Ramos (cell line): ENCODE measurements at regions not wholly inside any gene's neighbourhood (a gene's known extent, or its start where the extent isn't known, plus 50 kb on each side); places are given as distances from the start of the nearest gene placed in this dataset.

Experiments
- in situ Hi-C: fragments of 300-500 bp; cut with MboI; formaldehyde crosslinking; loops from one replicate; pipeline ENCODE4 v1.14.3; 2022; ENCODE audit warnings: low sequenced_read_pairs; ENCODE audit not compliant: unreplicated experiment

DNA sequence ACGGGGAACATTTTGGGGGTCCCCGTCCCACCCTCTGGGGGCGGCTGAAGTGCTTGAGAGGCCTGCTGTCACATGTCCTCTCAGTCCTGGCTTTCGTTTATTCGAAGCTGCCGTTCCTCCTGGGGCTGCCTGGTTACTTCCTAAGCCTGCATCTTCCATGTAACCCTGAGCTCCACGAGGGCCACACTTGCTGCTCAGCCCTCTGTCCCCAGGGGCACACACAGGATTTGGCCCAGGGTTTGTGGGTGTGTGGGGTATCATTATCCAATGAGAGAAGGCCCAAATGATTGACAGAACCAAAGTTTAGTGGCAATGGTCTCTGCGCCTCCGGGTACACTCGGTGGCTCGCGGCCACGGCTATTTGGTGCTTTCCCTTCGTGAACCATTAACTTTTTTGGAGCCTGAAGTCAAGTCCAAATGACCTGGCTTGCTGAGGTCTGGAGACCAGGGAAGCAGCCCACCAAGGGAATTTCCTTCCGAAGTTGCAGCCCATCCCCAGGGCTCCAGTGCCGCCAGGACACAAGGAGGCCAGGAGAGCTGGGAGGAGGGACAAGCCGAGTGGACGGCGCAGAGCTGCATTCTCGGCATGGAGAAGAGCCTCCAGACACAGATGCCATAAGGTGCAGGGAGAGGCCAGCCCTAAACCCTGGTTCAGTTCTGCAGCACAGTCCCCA is 131.4 kb upstream of the FOXF1 start:
- in situ Hi-C loops = no loop called here

DNA sequence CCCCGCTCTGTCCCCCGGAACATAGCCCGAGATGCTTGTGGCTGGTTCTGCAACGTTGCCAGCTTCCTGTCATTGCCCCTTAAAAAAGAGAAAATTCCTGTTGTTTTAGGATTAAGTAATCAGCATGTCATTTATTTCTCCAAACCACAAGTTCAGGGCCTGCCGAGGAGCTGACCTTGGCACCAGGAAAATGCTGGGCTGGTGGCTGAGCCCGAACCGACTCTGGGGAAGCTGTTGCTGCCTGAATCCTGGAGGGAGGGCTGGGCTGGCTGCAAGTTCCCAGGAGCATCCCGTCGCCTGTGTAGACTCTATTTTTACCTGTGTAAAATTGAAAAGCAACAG is 130.9 kb upstream of the FOXF1 start:
- in situ Hi-C loops = no loop called here

DNA sequence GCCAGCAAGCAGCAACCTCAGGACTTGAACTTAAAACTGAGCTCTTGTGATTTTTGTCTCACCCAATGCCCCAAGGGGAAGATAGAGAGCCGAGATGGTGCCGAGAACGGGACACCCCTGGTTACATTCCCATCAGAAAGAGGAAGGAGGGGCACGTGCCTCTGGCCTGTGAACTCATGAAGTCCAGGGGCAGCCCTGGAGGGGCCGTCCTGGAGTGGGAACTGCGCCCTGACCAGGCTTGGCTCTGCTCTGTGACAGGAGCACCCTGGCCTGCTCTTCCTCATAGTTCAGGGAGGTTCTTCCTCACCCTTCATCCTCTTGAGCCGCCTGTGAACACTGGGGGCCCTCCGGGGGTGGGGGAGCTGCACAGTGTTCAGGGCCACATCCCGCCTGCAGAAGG is 130.3 kb upstream of the FOXF1 start:
- in situ Hi-C loops = no loop called here

DNA sequence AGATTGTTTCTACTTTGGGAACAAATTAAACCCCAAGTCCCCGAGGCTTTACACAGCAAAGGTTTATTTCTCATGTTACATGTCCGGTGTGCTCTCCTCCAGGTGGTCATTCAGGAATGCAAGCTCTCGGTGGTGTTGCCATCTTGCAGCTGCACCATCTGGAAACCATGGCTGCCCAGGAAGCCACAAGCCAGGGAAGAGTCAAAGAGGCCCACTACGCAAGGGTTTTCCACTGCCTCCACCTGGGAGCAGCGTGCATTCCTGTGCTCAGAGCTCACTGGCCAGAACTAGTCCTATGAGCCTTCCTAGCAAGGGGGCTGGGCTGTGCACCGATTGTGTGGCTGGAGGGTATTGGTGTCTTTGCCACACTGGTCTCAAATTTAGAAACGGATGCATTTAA is 128.8 kb upstream of the FOXF1 start:
- in situ Hi-C loops = no loop called here

DNA sequence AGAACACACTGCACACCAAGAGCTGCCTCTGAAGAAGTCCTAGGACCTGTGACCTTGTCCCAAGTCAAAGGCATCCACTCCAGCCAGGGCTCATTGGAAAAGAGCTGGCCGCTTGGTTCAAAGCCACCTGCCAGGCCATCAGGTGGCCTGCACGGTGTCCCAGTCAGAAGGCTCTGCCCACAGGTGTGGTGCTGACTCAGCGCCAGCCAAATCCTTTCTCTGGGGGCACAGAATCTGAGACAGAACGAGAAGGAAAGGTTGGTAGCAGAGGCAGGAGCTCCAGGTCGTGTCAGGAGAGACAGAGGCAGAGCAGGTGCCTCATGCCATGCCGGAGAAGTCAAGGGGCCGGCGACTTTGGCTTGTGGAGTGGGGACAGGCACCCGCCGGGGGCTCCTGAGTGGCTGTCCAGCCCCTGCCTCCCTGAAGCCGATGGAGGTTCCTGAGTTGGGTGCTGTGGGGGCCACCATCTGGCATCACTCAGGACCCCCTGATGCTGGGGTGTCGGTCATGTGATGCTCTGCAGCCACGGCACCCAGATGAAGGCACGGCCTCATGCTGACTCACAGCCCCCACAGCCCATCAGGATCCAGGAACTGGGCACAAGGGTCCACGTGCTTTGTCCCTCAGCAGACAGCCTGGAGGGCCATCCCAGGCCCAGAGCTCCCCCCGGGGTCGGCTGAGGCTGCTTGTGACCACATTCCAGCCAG is 128.1 kb upstream of the FOXF1 start:
- in situ Hi-C loops = no loop called here

DNA sequence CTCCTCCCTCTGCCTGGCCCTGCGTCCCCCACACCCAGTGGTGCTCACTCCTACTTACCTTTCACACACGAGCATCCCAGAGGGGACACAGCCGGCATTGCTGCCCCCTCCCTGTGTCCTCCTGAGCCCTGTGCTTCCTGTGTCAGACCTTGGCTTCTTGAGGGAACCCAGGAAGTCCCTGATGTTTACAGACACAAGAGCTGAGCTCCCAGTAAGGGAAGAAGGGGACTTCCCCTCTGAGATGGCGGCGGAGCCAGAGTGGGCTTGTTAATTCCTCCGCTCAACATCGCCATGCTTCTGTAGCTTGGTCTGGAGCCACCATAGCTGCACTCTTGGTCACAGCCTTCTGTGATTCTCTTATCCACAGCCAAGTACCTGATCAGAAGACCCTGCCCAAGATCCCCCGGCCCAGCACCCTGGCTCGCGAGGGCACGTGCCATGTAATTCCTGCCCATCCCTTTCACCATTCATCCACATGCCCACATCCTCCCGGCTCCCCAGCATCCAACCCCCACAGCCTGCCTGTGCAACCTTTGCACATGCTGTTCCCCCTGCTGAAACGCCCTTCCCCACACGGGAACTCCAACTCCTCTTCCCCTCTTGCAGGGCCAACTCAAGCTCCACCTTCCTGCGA is 127.4 kb upstream of the FOXF1 start:
- in situ Hi-C loops = no loop called here

DNA sequence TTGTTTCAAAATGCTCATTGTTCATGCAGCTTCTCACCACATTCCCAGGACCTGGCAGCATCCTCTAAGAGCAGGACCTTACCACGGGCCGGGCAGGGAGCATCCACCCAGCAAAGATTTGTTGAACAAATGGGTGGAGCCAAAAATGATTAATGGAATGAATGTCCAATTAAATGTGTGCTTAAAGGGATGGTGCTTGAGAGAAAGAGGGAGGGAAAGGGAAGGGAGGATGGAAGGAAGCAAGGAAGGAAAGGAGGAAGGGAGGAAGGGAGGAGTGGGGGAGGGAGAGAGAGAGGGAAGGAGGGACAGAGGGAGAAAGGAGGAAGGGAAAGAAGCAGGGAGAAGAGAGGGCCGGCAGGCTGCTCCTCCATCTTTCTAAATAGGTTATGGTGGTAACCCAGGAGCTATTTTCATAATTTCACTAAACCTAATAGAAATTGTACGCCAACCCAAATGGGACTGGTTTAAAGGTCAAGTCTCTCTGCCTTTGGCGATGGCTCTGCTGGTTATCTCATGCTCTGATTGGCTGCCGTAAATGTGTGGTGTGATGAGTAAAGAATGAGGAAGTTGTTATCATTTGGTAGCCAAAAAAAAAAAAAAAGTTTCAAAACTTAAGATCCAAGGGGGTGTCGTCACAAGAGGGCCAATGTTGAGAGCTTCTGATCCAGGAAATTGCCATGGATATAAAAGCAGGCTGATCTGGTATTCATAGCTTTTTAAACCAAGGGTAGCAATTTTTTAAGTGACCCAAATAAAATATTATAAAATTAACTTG is 126.7 kb upstream of the FOXF1 start:
- in situ Hi-C loops = no loop called here

DNA sequence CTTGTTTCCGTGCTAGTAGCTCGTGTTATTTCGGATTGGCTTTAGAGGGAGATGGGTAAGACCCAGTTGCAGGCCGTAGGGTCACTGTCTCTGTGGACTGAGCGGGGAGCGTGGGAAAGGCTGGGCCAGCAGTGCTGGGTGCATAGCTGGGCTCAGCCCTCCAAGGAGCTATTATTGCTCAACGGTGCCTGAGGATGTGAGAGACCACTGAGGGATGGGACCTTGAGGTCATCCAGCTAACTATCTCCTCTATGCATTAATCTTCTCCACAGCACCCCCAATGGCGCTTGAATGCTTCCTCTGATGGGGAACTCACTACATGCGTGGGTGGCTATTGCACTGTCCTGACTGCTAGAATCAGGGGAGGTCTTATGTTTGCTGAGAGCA is 126.1 kb upstream of the FOXF1 start:
- in situ Hi-C loops = no loop called here

DNA sequence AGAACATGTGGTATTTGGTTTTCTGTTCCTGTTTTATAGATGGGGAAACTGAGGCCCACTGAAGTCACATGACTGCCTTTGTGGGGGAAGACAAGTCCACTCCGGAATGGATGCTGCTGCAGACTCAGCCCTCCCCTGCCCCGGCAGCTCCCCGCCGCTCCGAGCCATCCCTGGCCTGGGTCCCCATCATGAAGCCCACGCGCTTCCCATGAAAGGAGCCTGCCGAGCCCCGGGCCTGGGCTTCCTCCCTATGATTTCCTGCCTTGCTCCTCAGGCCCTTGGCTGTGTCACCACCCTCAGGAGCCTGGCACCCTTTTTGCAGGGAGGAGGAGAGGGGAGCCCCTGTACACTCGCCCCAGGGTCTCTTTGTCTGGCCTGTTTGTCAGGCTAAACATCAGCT is 125.3 kb upstream of the FOXF1 start:
- in situ Hi-C loops = no loop called here

DNA sequence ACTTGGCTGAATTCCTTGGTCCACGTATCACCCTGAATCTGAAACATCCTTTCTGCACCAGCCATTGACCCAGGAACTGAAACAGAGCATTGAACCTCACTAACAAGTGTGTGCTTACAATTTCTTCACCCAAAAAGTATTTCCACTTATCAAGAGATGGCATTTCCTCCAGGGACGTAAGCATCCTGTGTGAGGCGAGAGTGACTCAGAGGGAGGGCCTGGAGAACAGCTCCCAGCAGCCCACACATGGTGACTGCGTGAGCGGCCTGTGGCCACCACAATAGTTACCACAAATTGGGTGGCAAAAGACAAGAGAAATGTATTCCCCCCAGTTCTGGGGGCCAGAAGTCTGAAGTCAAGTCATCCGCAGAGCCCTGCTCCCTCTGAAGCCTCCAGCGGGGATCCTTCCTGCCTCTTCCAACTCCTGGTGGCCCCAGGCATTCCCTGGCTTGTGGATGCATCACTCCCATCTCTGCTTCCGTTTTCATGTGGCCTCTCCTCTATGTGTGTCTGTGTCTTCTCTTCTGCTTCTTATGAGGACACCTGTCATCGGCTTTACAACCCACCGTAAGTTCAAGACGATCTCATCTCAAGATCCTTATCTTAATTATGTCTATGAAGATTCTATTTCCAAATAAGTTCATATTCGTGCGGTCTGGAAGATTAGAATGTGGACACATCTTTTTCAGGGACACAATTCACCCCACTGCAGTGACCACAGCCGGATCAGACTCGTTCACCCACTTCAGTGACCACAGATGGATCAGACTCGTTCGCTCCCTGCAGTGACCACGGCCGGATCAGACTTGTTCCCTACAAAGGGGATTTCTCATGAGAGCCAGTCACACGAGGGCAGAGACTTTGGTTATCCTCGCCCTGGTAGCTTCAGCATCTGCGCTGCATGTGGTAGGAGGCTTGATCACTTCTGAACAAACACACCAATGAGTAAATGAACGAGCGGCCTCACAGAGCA is 122.6 kb upstream of the FOXF1 start:
- in situ Hi-C loops = no loop called here

DNA sequence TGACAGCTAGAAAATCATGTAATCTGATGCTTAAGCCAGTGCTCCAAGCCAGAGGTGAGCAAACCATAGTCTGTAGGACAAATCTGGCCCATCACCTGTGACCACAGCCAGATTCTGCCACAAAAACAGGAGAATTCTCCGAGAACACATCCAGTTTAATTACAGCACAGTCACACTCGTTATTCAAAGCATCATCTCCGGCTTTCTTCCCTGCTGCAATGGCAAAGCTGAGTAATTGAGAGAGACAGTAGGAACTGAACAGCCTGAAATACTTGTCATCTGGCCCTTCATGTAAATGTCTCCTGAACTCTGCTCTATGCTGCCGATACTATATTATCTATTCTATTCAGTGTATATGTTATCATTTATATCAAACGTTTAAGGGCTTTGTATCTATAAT is 121.4 kb upstream of the FOXF1 start:
- in situ Hi-C loops = no loop called here

DNA sequence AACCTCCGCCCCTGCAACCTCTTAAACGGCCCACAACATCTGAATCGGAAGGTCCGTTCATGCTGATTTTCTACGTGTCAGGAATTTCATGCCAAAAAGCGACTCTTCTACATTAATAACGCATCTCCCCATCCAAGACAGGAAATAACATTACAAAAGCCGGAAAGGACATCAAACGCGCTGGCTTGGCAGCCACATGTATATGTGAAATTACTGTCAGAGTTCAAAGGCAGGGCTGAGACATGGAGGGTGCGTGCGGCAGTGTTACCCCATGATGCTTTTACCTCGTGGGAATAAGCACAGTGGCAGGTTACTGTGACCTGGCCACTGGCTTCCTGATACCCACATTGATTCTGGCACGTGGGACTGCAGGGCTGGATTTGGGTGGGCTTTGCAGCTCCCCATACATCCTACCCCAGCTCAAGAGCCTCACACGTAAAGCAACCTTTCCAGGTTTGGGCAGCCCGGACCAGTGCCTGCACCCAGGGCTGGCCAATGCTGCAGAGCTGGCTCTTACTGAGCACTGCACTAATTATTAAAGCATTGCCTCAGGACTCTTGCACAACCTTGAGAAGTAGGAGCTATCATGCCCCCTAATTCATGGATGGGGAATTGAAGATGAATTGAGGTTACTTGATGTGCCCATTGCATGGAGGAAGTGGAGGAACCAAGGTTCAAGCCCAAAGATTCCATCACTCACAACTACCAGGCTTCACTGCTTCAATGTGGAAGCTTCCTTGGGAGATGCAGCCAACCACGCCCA is 120.6 kb upstream of the FOXF1 start:
- in situ Hi-C loops = no loop called here

DNA sequence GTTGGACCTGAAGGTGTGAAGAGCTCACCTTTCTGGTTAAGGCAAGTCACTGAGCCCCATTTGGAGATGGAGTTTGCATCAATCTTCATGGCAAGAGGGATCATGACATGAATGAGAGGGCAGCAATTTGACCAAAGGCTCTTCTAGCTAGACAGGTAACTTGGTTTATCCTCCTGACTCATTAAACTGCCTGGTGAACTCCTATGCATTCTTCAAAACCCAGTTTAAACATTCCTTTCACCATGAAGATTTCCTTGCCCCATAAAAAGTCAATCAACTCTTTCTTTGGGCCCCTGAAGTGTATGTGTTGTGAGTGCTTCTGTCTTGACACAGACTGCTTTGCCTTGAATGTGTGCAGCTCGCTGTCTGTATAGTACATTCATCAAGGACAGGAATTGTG is 120.0 kb upstream of the FOXF1 start:
- in situ Hi-C loops = no loop called here

DNA sequence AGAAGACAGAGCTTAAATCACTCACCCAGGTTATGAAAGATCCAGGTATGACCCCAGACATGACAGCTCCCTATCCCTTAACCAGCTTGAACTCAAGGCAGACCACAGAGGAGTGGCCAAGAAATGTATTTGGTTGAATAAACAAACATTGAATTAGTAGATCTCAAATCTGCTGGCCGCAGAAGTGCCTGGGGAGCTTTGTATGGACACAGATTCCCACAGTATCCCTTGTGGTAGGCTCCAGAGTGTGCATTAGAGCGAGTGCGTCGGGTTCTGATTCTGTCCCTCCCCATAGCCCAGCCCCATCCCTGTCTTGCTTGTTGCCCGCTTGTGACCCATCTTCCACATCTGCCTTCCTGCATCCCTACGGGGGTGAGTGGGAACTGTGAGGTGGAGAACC is 118.8 kb upstream of the FOXF1 start:
- in situ Hi-C loops = no loop called here

DNA sequence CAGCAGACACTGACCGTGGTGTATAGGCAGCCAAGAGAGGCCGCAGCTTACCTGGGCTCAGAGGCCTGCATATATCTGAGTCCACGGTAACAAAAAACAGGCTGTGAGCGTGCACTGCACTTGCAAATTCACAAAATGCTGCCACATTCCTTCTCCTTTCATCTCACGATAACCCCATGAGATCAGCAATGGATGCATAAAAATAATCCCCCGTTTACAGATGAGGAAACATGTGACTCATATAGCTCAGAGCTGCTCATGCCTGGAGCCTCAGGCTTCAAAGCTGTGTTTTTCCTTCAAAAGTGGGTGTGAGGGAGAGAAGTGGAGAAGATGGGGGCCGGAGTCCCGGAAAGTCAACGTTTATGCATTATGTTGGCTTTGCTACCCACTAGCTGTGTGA is 118.3 kb upstream of the FOXF1 start:
- in situ Hi-C loops = no loop called here

DNA sequence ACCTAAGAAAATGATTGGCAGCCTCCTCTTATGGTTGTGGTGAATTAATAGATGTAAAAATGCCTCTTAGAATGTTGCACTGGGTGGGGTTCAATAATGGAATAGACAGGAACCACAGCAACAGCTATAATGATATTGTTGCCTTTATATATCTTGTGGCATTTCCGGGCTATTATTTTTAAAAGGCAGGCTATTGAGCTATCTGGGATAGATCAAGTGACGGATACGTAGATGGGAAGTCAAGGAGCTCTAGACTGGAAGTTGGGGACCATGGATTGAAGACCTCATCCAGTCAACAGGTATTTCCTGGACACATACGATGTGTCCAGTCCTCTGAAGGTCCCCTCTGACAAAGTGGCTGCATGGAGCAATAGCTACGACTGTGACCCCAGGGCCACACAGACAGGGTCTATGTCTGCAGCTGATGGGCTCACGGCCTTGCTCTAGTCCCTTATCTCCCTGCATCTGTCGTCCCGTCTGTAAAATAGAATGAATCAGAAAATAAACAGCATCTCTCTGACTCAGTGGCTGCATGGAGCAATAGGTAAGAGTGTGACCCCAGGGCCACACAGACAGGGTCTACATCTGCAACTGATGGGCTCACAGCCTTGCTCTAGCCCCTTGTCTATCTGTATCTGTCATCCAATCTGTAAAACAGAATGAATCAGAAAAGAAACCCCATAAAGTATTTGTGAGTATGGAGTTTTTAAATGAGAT is 117.7 kb upstream of the FOXF1 start:
- in situ Hi-C loops = no loop called here

DNA sequence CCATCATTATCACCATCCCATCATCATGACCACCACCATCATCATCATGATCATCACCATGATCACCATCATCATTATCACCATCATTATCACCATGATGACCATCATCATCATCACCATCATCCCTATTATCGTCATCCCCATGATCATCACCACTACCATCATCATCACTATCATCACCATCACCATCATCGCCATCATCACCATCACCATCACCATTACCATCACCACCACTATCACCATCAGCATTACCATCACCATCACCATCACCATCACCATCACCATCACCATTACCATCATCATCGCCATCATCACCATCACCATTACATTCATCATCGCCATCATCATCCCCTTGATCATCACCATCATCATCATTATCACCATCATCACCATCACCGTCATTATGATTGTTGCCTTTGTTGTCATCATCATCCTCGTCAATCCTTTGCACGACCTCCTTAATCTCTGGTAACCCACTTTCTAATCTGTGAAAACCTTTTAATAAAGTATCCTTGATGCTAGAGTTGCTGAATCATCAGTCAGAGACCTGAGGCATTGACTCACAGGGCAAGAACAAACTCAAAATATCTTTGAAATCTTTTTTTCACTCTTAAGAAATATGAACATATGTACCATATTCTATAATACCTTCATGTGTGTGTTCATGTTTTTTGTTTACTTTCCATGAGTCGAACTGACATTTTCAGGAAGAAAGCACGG is 116.3 kb upstream of the FOXF1 start:
- in situ Hi-C loops = no loop called here

DNA sequence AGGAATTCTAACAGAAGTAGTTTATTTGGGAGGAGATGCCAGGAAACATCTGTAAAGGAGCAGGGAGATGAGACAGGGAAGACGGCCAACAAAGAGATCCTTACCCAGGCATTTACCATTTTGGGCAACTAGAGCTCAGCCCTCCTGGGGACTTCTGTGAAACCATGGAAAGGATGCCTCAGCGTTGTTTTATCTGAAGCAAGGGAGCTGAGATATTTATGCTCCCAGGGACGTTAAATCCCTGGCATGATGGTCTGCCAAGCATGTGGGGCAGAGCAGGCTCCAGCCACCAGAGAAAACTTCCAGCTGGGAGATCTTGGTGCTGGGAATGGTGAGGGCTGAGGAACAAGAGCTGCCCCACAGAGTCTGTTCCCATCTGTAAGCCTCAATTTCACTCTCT is 114.8 kb upstream of the FOXF1 start:
- in situ Hi-C loops = no loop called here
